Fibroblast of villous mesenchyme (primary cell): ENCODE measurements at regions not wholly inside any gene's neighbourhood (a gene's known extent, or its start where the extent isn't known, plus 50 kb on each side); places are given as distances from the start of the nearest gene placed in this dataset.

Experiments used
- DNase-seq: peaks from one replicate; pipeline ENCODE4 v3.0.0-alpha.2; 2010; ENCODE audit warnings: low read depth
- H3K4me3 ChIP-seq: 2 replicates; pipeline ENCODE4 v1.5.1; 2011; ENCODE audit warnings: low read depth, mild to moderate bottlenecking, low read length
- CTCF ChIP-seq: IDR thresholded peaks from 2 replicates; pipeline ENCODE4 v1.5.1; 2012; ENCODE audit warnings: low read depth, mild to moderate bottlenecking, low read length; ENCODE audit not compliant: insufficient read depth

DNA sequence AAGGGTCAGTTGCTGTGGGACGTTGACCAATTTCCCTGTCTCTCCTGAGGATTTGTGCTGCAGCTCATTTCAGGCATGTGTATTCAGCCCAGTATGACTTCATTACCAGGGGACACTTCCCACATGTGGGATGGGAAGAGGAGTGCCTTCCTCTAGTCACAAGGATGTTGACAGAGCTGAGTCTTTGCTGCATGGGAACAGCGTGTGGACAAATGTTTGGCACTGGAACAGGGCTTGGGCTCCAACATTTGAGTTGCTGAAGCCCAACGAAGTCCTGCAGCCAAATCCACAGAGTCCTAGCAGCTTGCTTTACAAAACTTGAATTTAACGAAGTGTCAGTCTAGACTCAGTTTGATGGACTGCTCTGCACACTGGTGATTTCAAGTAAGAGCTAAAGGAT lies 283.2 kb downstream of the SH3GL2 start:
- TF ChIP-seq CTCF: no peak
- H3K4me3 ChIP-seq: no peak overlapping the region
- DNase-seq: no peak

DNA sequence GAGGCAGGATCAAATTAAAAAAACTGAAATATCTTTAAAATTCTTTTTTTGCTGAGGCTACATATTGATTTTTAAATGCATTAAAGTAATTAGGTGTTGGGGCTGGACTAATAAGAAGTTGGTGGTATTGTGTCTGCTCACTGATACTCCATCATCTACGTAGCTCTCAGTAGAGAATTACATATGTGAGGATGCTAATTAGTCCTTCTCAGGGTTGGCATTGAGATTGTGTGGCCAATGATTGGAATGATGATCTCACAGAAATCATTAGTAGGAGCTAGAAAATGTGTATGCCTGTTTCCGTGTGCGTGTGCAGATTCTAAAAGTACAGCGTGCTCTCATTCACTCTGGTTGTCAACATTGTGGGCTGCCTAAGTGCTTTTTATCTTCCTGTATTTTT lies 283.8 kb downstream of the SH3GL2 start:
- H3K4me3 ChIP-seq: no peak overlapping the region
- TF ChIP-seq CTCF: no peak

GRCh38 chr9:17863213-17863883 lies 284.5 kb downstream of the SH3GL2 start:
- DNase-seq: no peak
- no peak overlapping the region for H3K4me3 ChIP-seq
- TF ChIP-seq CTCF: no peak

More for the DNA sequence above, 283.8 kb downstream of the SH3GL2 start:
- no peak for DNase-seq

DNA sequence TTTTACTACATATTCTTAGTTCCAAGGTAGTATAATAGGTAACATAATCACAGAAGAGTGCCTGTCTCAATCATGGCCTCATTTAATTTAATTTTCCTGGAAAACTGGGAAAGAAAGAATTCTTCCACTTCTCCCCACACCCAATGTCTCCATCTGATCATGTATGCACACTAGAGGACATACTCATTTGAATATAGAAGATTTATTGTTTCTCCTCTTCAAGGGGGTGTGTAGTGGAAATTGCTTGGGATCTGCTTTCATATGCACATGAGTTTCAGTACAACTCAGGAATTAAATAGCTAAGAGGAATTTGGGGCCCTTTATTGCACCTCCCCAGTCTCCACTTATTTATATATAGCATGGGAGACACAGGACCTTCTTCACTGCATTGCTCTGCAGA lies 285.1 kb downstream of the SH3GL2 start:
- H3K4me3 ChIP-seq: no peak overlapping the region
- DNase-seq: no peak
- no peak for TF ChIP-seq CTCF

DNA sequence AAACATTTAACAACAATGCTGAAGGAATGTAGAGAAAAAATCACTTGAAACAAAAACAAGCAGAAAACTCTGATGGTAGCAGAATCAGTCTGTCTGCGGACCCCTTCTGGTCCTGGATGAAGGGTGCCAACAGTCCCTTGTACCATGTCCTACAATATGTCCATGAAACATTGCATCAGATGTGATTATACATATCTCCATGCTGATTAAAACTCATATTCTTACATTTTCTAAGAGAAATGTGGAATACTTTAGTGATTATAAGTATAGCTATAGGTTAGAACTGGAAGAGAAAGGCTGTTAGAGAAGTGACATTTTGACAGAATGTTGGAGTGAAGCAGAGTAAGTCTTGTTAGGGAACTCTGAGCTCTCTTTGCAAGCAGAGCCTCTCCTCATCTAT lies 286.1 kb downstream of the SH3GL2 start:
- H3K4me3 ChIP-seq: no peak overlapping the region
- TF ChIP-seq CTCF: no peak
- no peak for DNase-seq

DNA sequence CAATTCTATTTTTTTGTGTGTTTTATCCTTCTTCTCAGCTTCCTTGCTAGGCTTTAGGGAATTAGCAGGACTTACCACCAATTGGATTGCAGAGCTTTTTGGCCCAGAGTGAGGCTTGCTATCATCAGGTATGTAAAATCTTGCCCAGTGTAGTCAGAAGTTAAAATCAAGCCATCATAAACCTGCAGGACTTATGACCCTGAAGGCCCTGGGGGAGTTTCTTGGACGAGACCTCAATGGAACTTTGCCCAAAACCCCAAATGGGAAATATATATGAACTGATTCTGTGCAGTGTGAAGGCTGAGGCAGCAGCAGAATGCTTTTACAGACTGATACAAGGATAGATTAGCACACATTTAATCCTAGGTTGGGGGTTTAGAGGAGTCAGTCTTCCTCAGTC lies 287.0 kb downstream of the SH3GL2 start:
- DNase-seq: no peak
- TF ChIP-seq CTCF: no peak
- H3K4me3 ChIP-seq: no peak overlapping the region

- DNase-seq: no peak
- H3K4me3 ChIP-seq: no peak overlapping the region
- TF ChIP-seq CTCF: no peak
Measured at GRCh38 chr9:17870722-17871121, 291.9 kb downstream of the SH3GL2 start.
